Esophagus muscularis mucosa (tissue), 4 donors: ENCODE measurements at regions not wholly inside any gene's neighbourhood (a gene's known extent, or its start where the extent isn't known, plus 50 kb on each side); places are given as distances from the start of the nearest gene placed in this dataset.

ENCODE experiments used
- DNase-seq: peaks from one replicate; pipeline ENCODE4 v3.0.0-alpha.2; 2017; ENCODE audit errors: extremely low spot score
- H3K27ac ChIP-seq, 4 donors: fragments of 200-600 bp; sonication (generic); replicated peaks in 1 of 4; 1 replicate in 3 of 4; 2 replicates in 1 of 4; pipeline ENCODE4 v1.5.1; 2016 to 2019; ENCODE audit warnings: mild to moderate bottlenecking in 1 of 4
- H3K27me3 ChIP-seq, 4 donors: fragments of 200-600 bp; sonication (generic); one replicate each; pipeline versions ENCODE4 v1.5.1 to v1.6.0; 2016 to 2019
- H3K36me3 ChIP-seq, 4 donors: fragments of 200-600 bp; sonication (generic); one replicate each; pipeline ENCODE4 v1.5.1; 2016 to 2019
- H3K4me1 ChIP-seq, 4 donors: fragments of 200-600 bp; sonication (generic); one replicate each; pipeline ENCODE4 v1.5.1; 2016 to 2019
- H3K4me3 ChIP-seq, 4 donors: fragments of 200-600 bp; sonication (generic); 1 replicate in 2 of 4; 2 replicates in 2 of 4; pipeline ENCODE4 v1.5.1; 2016 to 2019; ENCODE audit warnings: mild to moderate bottlenecking in 4 of 4, moderate library complexity in 1 of 4
- H3K9me3 ChIP-seq, 4 donors: fragments of 200-600 bp; sonication (generic); 1 replicate in 3 of 4; 2 replicates in 1 of 4; pipeline ENCODE4 v1.5.1; 2016 to 2019
- EP300 ChIP-seq: sonication (generic); formaldehyde crosslinking; IDR thresholded peaks from one replicate; pipeline ENCODE4 v1.6.1; 2017; ENCODE audit warnings: antibody characterized with exemption
- POLR2A ChIP-seq: fragments of 450-650 bp; IDR thresholded peaks from one replicate; pipeline ENCODE4 v1.6.1; 2017; ENCODE audit warnings: antibody characterized with exemption, moderate library complexity, mild to moderate bottlenecking, low read depth
- POLR2AphosphoS5 ChIP-seq, 2 donors: sonication (generic); formaldehyde crosslinking; IDR thresholded peaks; one replicate each; pipeline ENCODE4 v1.6.1; 2017; ENCODE audit warnings: antibody characterized with exemption in 2 of 2
- WGBS: methylation state at CpG from one replicate; pipeline ENCODE4 v1.1.5; 2018; 5-methylcytosine and 5-hydroxymethylcytosine counted together
- intact Hi-C: fragments of 100-400 bp; cut with DNase I; formaldehyde crosslinking; loops from one replicate; pipeline ENCODE4 v1.15.1; 2023
- TF ChIP-seq, protein P1 (sequence below), 3 experiments: fragments of 200-600 bp in 2 of 3; fragments of 450-650 bp in 1 of 3; sonication (generic) in 2 of 3; IDR thresholded peaks; one replicate each; pipeline ENCODE4 v1.5.1; 2017 to 2019; ENCODE audit warnings: antibody characterized with exemption in 3 of 3, mild to moderate bottlenecking in 2 of 3, moderate library complexity in 1 of 3

DNA sequence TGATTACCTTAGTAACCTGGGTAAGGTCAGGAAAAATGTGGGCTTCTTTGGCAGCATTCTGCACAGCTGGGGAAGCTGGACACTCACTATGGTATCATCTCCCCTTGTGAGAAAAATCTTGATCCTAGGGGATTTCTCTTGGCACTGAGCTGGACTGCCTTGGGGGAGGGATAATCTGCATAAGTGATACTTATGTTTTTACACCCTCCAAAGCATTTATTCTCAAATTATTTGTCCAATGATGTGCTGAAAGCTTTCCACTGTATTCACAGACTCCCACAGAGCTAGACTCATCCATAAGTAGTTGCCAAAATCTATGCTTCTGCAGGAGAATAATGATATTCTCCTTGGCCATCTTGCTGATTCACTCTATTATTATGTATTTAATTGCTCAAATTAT lies 121.5 kb upstream of the CNR1 start:
- intact Hi-C loops, result no loop called here
- H3K4me1 ChIP-seq, result no peaks in the 10 kb centered on the region
- no peaks in the 10 kb centered on the region for H3K36me3 ChIP-seq
- H3K9me3 ChIP-seq, result peaks cover 0 to 28% (median 8%) of the 10 kb centered on the region in 4 donors
- H3K4me3 ChIP-seq, result no peak overlapping the region
- no peaks in the 10 kb centered on the region for H3K27me3 ChIP-seq
- DNase-seq, result no peak
- no peak overlapping the region for H3K27ac ChIP-seq
- TF ChIP-seq, protein P1, sequence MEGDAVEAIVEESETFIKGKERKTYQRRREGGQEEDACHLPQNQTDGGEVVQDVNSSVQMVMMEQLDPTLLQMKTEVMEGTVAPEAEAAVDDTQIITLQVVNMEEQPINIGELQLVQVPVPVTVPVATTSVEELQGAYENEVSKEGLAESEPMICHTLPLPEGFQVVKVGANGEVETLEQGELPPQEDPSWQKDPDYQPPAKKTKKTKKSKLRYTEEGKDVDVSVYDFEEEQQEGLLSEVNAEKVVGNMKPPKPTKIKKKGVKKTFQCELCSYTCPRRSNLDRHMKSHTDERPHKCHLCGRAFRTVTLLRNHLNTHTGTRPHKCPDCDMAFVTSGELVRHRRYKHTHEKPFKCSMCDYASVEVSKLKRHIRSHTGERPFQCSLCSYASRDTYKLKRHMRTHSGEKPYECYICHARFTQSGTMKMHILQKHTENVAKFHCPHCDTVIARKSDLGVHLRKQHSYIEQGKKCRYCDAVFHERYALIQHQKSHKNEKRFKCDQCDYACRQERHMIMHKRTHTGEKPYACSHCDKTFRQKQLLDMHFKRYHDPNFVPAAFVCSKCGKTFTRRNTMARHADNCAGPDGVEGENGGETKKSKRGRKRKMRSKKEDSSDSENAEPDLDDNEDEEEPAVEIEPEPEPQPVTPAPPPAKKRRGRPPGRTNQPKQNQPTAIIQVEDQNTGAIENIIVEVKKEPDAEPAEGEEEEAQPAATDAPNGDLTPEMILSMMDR (IDR thresholded peaks at IDR 0.05), result no peak
- no peak for TF ChIP-seq EP300
- TF ChIP-seq POLR2A, result no peak
- TF ChIP-seq POLR2AphosphoS5 (IDR thresholded peaks at IDR 0.05), result no peak

DNA sequence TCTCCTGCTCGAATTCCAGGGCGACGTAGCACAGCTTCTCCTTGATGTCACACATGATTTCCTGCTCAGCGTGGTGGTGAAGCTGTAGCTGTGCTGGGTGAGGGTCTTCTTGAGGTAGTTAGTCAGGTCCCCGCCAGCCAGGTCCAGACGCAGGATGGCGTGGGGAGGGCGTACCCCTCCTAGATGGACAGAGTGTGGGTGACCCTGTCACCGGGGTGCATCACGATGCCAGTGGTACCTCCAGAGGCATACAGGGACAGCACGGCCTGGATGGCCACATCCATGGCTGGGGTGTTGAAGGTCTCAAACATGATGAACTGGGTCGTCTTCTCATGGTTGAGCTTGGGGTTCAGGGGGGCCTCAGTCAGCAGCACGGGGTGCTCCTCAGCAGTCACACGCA lies 110.2 kb upstream of the CNR1 start:
- Histone ChIP-seq H3K36me3 (no peaks in the 10 kb centered on the region), H3K9me3 (no peaks in the 10 kb centered on the region), H3K27ac (no peak overlapping the region), H3K4me1 (no peaks in the 10 kb centered on the region), H3K27me3 (no peaks in the 10 kb centered on the region), H3K4me3 (no peak overlapping the region)
- intact Hi-C loops, result no loop called here
- TF ChIP-seq EP300 (no peak), POLR2AphosphoS5 (IDR thresholded peaks at IDR 0.05) (no peak)
- TF ChIP-seq, protein P1 (IDR thresholded peaks at IDR 0.05), result no peak
- WGBS, result 94% methylated on average over 12 of the region's 14 CpGs
- no peak for DNase-seq

DNA sequence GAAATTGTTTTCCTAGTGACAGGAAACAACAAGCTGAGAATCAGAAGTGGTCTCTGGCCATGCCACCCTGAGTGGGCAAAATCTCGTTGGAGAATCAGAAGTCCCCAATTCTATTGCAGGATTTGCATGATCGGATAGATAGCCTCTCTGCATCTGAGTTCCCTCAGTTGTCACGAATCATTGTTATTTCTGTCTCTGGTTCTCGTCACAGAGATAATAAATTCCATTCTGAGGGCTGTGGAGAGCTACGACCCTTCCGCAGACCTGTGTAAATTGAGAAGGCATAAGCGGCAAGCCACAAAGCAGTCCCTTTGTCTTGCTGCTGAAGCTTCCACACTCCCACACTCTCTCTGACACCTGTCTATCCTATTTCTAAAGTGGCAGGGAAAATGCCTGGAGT lies 102.4 kb upstream of the CNR1 start:
- no peaks in the 10 kb centered on the region for H3K9me3 ChIP-seq
- WGBS, result 26% methylated on average over 7 of the region's 7 CpGs
- H3K4me3 ChIP-seq, result no peak overlapping the region
- DNase-seq, result no peak
- no peaks in the 10 kb centered on the region for H3K4me1 ChIP-seq
- H3K27ac ChIP-seq, result no peak overlapping the region
- no peaks in the 10 kb centered on the region for H3K36me3 ChIP-seq
- H3K27me3 ChIP-seq, result peaks cover 0 to 8% (median 0%) of the 10 kb centered on the region in 4 donors
- TF ChIP-seq POLR2AphosphoS5 (IDR thresholded peaks at IDR 0.05) (no peak), POLR2A (no peak), EP300 (no peak)
- TF ChIP-seq, protein P1 (IDR thresholded peaks at IDR 0.05), result no peak
- intact Hi-C loops, result no loop called here

DNA sequence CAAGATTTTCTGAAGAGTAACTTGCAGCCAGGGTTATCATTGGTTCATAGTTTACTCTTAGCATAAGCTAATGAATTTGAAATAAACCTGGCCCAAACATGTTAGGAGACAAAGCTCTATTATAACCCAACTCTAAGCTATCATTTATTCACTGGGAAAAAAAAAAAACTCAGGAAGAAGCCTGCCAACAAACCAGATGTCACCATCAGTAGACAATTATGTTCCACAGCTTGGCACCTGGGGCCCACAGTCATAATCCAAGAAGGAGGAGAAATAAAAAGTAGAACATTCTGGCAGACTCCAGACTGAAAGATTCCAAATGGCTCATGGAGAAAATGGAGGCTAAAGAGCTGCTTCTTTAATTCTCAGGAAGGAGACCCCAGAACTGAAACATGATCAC lies 100.0 kb upstream of the CNR1 start:
- TF ChIP-seq EP300, result no peak
- TF ChIP-seq POLR2AphosphoS5 (IDR thresholded peaks at IDR 0.05), result no peak
- TF ChIP-seq, protein P1 (IDR thresholded peaks at IDR 0.05), result no peak
- no peak for TF ChIP-seq POLR2A
- Histone ChIP-seq H3K36me3 (no peaks in the 10 kb centered on the region), H3K9me3 (no peaks in the 10 kb centered on the region), H3K27ac (no peak overlapping the region), H3K4me1 (no peaks in the 10 kb centered on the region), H3K4me3 (no peak overlapping the region), H3K27me3 (peaks cover 0 to 8% (median 0%) of the 10 kb centered on the region in 4 donors)
- intact Hi-C loops, result no loop called here
- DNase-seq, result no peak

DNA sequence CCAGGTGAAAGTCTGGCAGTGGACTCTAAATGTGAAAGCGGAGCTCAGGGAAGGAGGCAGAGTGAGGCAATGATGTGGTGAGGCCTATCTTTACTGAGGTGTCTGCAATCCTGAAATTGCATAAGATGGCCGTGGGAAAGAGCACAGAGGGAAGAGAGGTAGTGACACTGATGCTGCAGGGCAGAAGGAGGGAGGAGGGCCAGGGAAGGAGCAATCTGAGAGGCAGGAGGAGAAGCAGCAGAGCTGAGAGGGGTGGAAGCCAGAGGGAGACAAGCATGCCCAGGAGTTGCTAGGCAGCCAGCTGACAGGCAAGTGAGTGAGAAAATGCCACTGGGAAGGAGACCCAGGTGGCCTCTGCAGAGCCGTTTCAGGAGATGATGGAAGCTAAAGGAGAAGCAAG lies 97.4 kb upstream of the CNR1 start:
- TF ChIP-seq, protein P1 (IDR thresholded peaks at IDR 0.05), result no peak
- TF ChIP-seq EP300 (no peak), POLR2A (no peak), POLR2AphosphoS5 (IDR thresholded peaks at IDR 0.05) (no peak)
- Histone ChIP-seq H3K4me3 (no peak overlapping the region), H3K9me3 (no peaks in the 10 kb centered on the region), H3K4me1 (no peaks in the 10 kb centered on the region), H3K27me3 (peaks cover 0 to 3% (median 0%) of the 10 kb centered on the region in 4 donors), H3K27ac (no peak overlapping the region), H3K36me3 (no peaks in the 10 kb centered on the region)
- intact Hi-C loops, result no loop called here
- WGBS, result 60% methylated on average over 3 of the region's 3 CpGs
- no peak for DNase-seq
